ENCODE measurements at regions not wholly inside any gene's neighbourhood (a gene's known extent, or its start where the extent isn't known, plus 50 kb on each side); places are given as distances from the start of the nearest gene placed in this dataset.

- CTCF ChIA-PET: no interaction called here
- H3K36me3 Mint-ChIP-seq (ENCODE audit: insufficient read depth, unreplicated experiment): no peaks in the 10 kb centered on the region
- H3K27ac Mint-ChIP-seq (ENCODE audit: unreplicated experiment): no peak overlapping the region
- no peak for DNase-seq
- intact Hi-C loops (cut with micrococcal nuclease; ENCODE audit: unreplicated experiment): no loop called here
- no peaks in the 10 kb centered on the region for H3K9me3 Mint-ChIP-seq (ENCODE audit: low read depth, unreplicated experiment)
- H3K27me3 Mint-ChIP-seq (ENCODE audit: unreplicated experiment): no peaks in the 10 kb centered on the region
- TF ChIP-seq, protein P1, sequence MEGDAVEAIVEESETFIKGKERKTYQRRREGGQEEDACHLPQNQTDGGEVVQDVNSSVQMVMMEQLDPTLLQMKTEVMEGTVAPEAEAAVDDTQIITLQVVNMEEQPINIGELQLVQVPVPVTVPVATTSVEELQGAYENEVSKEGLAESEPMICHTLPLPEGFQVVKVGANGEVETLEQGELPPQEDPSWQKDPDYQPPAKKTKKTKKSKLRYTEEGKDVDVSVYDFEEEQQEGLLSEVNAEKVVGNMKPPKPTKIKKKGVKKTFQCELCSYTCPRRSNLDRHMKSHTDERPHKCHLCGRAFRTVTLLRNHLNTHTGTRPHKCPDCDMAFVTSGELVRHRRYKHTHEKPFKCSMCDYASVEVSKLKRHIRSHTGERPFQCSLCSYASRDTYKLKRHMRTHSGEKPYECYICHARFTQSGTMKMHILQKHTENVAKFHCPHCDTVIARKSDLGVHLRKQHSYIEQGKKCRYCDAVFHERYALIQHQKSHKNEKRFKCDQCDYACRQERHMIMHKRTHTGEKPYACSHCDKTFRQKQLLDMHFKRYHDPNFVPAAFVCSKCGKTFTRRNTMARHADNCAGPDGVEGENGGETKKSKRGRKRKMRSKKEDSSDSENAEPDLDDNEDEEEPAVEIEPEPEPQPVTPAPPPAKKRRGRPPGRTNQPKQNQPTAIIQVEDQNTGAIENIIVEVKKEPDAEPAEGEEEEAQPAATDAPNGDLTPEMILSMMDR (IDR thresholded peaks at IDR 0.05; ENCODE audit: unreplicated experiment): no peak
- H3K4me1 Mint-ChIP-seq (ENCODE audit: low read depth, unreplicated experiment): peaks cover 16% of the 10 kb centered on the region
- H3K4me3 Mint-ChIP-seq (ENCODE audit: low read depth, unreplicated experiment): no peak overlapping the region
- no TSS peak for BruUV-seq (replicated peaks)
Measured at GRCh38 chr1:80444171-80444570, 1356.6 kb upstream of the ADGRL2 start.

DNA sequence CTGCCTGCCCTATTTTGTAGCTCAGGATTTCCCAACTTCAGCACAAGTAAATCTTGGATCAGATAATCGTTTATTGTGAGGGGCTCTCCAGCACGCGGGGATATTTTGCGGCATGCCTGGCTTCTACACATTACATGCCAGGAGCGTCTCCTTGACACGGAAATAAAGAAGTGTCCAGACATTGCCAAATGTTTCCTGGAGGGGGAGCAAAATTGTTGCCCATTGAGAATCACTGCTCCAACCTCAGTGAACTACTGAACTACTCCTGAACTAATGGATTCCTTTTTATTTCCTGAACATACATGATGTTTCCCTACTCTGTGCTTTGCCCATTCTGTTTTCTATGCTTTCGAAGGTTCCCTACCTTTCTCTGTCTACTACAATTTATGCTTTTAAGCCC is 1359.1 kb upstream of the ADGRL2 start:
- Mint-ChIP-seq H3K36me3 (ENCODE audit: insufficient read depth, unreplicated experiment) (no peaks in the 10 kb centered on the region), H3K27me3 (ENCODE audit: unreplicated experiment) (no peaks in the 10 kb centered on the region), H3K9me3 (ENCODE audit: low read depth, unreplicated experiment) (no peaks in the 10 kb centered on the region), H3K27ac (ENCODE audit: unreplicated experiment) (no peak overlapping the region), H3K4me1 (ENCODE audit: low read depth, unreplicated experiment) (peaks cover 16% of the 10 kb centered on the region), H3K4me3 (ENCODE audit: low read depth, unreplicated experiment) (no peak overlapping the region)
- intact Hi-C loops (cut with micrococcal nuclease; ENCODE audit: unreplicated experiment): no loop called here
- CTCF ChIA-PET: no interaction called here
- TF ChIP-seq, protein P1 (IDR thresholded peaks at IDR 0.05; ENCODE audit: unreplicated experiment): no peak
- BruUV-seq (replicated peaks): no TSS peak
- DNase-seq: no peak

DNA sequence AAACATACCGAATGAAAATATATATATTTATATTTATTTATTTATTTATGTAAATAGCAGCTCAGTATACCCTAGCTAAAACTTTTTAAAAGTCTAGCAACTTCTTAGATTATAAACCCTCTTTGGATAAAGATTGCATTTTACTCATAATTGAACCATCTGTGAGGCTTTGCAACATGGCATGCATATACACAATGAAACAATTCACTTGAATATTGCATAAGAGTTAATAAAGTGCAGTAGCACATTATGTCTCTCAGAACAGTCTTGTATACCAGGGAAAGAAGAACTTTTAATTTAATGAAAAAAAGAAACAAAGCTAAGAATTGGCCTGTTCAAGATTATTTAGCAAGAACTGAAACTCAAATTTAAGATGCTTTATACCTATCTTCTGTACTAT is 1363.9 kb upstream of the ADGRL2 start:
- Mint-ChIP-seq H3K27ac (ENCODE audit: unreplicated experiment) (no peak overlapping the region), H3K4me1 (ENCODE audit: low read depth, unreplicated experiment) (no peaks in the 10 kb centered on the region), H3K4me3 (ENCODE audit: low read depth, unreplicated experiment) (no peak overlapping the region), H3K27me3 (ENCODE audit: unreplicated experiment) (no peaks in the 10 kb centered on the region), H3K9me3 (ENCODE audit: low read depth, unreplicated experiment) (peaks cover 4% of the 10 kb centered on the region), H3K36me3 (ENCODE audit: insufficient read depth, unreplicated experiment) (no peaks in the 10 kb centered on the region)
- TF ChIP-seq, protein P1 (IDR thresholded peaks at IDR 0.05; ENCODE audit: unreplicated experiment): no peak
- no TSS peak for BruUV-seq (replicated peaks)
- no peak for DNase-seq
- CTCF ChIA-PET: interaction anchor here (1.8 kb wide), 1 partner anchor 109 kb away, joined by 4 read pairs; no protein-coding TSS in a partner anchor
- intact Hi-C loops (cut with micrococcal nuclease; ENCODE audit: unreplicated experiment): no loop called here

- Mint-ChIP-seq H3K9me3 (ENCODE audit: low read depth, unreplicated experiment) (peaks cover 6% of the 10 kb centered on the region), H3K36me3 (ENCODE audit: insufficient read depth, unreplicated experiment) (no peaks in the 10 kb centered on the region), H3K27ac (ENCODE audit: unreplicated experiment) (no peak overlapping the region), H3K27me3 (ENCODE audit: unreplicated experiment) (no peaks in the 10 kb centered on the region), H3K4me1 (ENCODE audit: low read depth, unreplicated experiment) (no peaks in the 10 kb centered on the region), H3K4me3 (ENCODE audit: low read depth, unreplicated experiment) (no peak overlapping the region)
- no peak for DNase-seq
- CTCF ChIA-PET: no interaction called here
- intact Hi-C loops (cut with micrococcal nuclease; ENCODE audit: unreplicated experiment): no loop called here
- TF ChIP-seq, protein P1 (IDR thresholded peaks at IDR 0.05; ENCODE audit: unreplicated experiment): no peak
- BruUV-seq (replicated peaks): no TSS peak
Measured at GRCh38 chr1:80427881-80428280, 1372.9 kb upstream of the ADGRL2 start.
